Liver (tissue), 2 donors: ENCODE measurements at regions not wholly inside any gene's neighbourhood (a gene's known extent, or its start where the extent isn't known, plus 50 kb on each side); places are given as distances from the start of the nearest gene placed in this dataset.

Source experiments
- TF ChIP-seq, protein P1 (sequence below): IDR thresholded peaks from 2 replicates; pipeline ENCODE4 v1.6.1; 2016; ENCODE audit warnings: antibody characterized with exemption, mild to moderate bottlenecking
- TF ChIP-seq, protein P2 (sequence below): fragments of 150-350 bp; IDR thresholded peaks from 2 replicates; pipeline ENCODE4 v1.5.1; 2017; ENCODE audit warnings: improper control_type of control experiment, low read depth, low read length; ENCODE audit not compliant: missing input control
- donor health status: healthy.

DNA sequence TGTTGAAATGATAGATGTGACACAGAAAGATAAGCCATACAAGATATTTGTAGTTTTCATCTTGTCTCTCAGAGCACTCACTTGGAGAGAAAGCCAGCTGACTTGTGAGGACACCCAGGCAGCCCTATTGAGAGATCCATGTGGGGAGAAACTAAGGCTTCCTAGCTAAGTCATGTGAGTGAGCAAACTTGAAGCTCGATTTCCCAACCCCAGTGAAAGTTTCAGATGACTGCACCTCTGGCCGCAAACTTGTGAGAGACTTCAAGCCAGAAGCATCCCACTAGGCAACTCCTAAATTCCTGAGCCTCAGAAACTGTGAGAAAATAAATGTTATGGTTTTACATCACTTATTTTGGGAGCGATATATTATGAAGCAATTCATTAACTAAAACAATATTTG is 832.3 kb downstream of the LTN1 start:
- TF ChIP-seq, protein P1, sequence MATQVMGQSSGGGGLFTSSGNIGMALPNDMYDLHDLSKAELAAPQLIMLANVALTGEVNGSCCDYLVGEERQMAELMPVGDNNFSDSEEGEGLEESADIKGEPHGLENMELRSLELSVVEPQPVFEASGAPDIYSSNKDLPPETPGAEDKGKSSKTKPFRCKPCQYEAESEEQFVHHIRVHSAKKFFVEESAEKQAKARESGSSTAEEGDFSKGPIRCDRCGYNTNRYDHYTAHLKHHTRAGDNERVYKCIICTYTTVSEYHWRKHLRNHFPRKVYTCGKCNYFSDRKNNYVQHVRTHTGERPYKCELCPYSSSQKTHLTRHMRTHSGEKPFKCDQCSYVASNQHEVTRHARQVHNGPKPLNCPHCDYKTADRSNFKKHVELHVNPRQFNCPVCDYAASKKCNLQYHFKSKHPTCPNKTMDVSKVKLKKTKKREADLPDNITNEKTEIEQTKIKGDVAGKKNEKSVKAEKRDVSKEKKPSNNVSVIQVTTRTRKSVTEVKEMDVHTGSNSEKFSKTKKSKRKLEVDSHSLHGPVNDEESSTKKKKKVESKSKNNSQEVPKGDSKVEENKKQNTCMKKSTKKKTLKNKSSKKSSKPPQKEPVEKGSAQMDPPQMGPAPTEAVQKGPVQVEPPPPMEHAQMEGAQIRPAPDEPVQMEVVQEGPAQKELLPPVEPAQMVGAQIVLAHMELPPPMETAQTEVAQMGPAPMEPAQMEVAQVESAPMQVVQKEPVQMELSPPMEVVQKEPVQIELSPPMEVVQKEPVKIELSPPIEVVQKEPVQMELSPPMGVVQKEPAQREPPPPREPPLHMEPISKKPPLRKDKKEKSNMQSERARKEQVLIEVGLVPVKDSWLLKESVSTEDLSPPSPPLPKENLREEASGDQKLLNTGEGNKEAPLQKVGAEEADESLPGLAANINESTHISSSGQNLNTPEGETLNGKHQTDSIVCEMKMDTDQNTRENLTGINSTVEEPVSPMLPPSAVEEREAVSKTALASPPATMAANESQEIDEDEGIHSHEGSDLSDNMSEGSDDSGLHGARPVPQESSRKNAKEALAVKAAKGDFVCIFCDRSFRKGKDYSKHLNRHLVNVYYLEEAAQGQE: no peak
- TF ChIP-seq, protein P2, sequence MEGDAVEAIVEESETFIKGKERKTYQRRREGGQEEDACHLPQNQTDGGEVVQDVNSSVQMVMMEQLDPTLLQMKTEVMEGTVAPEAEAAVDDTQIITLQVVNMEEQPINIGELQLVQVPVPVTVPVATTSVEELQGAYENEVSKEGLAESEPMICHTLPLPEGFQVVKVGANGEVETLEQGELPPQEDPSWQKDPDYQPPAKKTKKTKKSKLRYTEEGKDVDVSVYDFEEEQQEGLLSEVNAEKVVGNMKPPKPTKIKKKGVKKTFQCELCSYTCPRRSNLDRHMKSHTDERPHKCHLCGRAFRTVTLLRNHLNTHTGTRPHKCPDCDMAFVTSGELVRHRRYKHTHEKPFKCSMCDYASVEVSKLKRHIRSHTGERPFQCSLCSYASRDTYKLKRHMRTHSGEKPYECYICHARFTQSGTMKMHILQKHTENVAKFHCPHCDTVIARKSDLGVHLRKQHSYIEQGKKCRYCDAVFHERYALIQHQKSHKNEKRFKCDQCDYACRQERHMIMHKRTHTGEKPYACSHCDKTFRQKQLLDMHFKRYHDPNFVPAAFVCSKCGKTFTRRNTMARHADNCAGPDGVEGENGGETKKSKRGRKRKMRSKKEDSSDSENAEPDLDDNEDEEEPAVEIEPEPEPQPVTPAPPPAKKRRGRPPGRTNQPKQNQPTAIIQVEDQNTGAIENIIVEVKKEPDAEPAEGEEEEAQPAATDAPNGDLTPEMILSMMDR: no peak
